WERI-Rb-1 (cell line): ENCODE measurements at regions not wholly inside any gene's neighbourhood (a gene's known extent, or its start where the extent isn't known, plus 50 kb on each side); places are given as distances from the start of the nearest gene placed in this dataset.

Experiments used
- DNase-seq: peaks from one replicate; pipeline ENCODE4 v3.0.0-alpha.2; 2020
- H3K27ac ChIP-seq: fragments of 250-450 bp; sonication (Bioruptor Pico); 2 replicates; pipeline ENCODE4 v1.5.1; 2020; ENCODE audit warnings: mild to moderate bottlenecking, moderate library complexity
- H3K27me3 ChIP-seq: fragments of 250-450 bp; sonication (Bioruptor Pico); 2 replicates; pipeline ENCODE4 v1.5.1; 2021; ENCODE audit warnings: mild to moderate bottlenecking, low read depth, moderate library complexity; ENCODE audit not compliant: insufficient read depth, severe bottlenecking
- H3K36me3 ChIP-seq: fragments of 250-450 bp; sonication (Bioruptor Pico); 2 replicates; pipeline ENCODE4 v1.5.1; 2020; ENCODE audit warnings: mild to moderate bottlenecking, moderate library complexity
- H3K4me3 ChIP-seq: 2 replicates; pipeline ENCODE4 v1.5.1; 2011; ENCODE audit warnings: low read depth, mild to moderate bottlenecking, control low read depth, low read length
- H3K9me3 ChIP-seq: fragments of 250-450 bp; sonication (Bioruptor Pico); 2 replicates; pipeline ENCODE4 v1.5.1; 2021; ENCODE audit warnings: mild to moderate bottlenecking, moderate library complexity; ENCODE audit not compliant: severe bottlenecking
- TF ChIP-seq, protein P1 (sequence below): IDR thresholded peaks from 2 replicates; pipeline ENCODE4 v1.5.1; 2011; ENCODE audit warnings: low read depth, mild to moderate bottlenecking, control low read depth, inconsistent platforms, low read length

DNA sequence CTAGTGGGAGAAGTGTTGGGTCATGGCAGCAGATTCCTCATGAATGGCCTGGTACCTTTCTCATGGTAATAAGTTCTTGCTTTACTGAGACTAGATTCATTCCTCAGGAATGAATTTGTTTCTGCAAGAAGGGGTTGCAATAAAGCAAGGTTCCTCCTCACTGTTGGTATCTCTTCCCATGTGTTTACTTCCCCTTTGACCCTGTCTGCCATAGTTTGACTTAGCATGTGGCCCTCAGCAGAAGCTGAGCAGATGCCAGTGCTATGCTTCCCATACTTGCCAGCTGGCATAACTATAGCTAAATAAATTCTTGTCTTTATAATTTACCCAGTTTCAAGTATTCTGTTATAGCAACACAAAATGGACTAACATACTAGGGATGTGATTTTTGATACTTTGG lies 163.6 kb upstream of the COL8A1 start:
- TF ChIP-seq, protein P1, sequence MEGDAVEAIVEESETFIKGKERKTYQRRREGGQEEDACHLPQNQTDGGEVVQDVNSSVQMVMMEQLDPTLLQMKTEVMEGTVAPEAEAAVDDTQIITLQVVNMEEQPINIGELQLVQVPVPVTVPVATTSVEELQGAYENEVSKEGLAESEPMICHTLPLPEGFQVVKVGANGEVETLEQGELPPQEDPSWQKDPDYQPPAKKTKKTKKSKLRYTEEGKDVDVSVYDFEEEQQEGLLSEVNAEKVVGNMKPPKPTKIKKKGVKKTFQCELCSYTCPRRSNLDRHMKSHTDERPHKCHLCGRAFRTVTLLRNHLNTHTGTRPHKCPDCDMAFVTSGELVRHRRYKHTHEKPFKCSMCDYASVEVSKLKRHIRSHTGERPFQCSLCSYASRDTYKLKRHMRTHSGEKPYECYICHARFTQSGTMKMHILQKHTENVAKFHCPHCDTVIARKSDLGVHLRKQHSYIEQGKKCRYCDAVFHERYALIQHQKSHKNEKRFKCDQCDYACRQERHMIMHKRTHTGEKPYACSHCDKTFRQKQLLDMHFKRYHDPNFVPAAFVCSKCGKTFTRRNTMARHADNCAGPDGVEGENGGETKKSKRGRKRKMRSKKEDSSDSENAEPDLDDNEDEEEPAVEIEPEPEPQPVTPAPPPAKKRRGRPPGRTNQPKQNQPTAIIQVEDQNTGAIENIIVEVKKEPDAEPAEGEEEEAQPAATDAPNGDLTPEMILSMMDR, result no peak
- no peak for DNase-seq
- H3K27me3 ChIP-seq, result no peaks in the 10 kb centered on the region
- H3K4me3 ChIP-seq, result no peak overlapping the region
- no peaks in the 10 kb centered on the region for H3K9me3 ChIP-seq
- H3K36me3 ChIP-seq, result no peaks in the 10 kb centered on the region
- no peak overlapping the region for H3K27ac ChIP-seq

DNA sequence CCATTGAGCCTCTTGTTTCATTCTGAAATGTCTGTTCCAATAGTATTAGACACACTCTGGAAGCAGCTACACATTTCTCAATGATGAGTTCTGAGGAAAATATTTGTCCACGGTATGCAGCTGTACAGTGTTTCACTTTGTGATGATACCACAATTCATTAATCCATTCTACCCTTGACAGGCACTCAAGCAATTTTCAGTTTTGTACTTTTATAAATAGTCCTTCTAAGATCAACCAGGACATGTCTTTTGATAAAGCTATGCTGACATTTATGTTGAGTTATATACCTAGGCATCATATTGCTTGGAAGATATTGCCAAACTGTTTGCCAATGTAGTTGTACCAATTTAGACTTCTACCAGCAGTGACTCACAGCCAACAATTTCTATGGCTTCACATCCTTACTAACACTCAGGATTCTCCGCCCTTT lies 165.1 kb upstream of the COL8A1 start:
- H3K4me3 ChIP-seq, result no peak overlapping the region
- H3K9me3 ChIP-seq, result no peaks in the 10 kb centered on the region
- DNase-seq, result no peak
- no peak overlapping the region for H3K27ac ChIP-seq
- TF ChIP-seq, protein P1, result no peak
- no peaks in the 10 kb centered on the region for H3K27me3 ChIP-seq
- no peaks in the 10 kb centered on the region for H3K36me3 ChIP-seq

GRCh38 chr3:99472385-99472784 lies 166.0 kb upstream of the COL8A1 start:
- H3K27ac ChIP-seq, result no peak overlapping the region
- no peaks in the 10 kb centered on the region for H3K9me3 ChIP-seq
- H3K36me3 ChIP-seq, result no peaks in the 10 kb centered on the region
- H3K4me3 ChIP-seq, result no peak overlapping the region
- DNase-seq, result no peak
- TF ChIP-seq, protein P1, result no peak
- no peaks in the 10 kb centered on the region for H3K27me3 ChIP-seq

DNA sequence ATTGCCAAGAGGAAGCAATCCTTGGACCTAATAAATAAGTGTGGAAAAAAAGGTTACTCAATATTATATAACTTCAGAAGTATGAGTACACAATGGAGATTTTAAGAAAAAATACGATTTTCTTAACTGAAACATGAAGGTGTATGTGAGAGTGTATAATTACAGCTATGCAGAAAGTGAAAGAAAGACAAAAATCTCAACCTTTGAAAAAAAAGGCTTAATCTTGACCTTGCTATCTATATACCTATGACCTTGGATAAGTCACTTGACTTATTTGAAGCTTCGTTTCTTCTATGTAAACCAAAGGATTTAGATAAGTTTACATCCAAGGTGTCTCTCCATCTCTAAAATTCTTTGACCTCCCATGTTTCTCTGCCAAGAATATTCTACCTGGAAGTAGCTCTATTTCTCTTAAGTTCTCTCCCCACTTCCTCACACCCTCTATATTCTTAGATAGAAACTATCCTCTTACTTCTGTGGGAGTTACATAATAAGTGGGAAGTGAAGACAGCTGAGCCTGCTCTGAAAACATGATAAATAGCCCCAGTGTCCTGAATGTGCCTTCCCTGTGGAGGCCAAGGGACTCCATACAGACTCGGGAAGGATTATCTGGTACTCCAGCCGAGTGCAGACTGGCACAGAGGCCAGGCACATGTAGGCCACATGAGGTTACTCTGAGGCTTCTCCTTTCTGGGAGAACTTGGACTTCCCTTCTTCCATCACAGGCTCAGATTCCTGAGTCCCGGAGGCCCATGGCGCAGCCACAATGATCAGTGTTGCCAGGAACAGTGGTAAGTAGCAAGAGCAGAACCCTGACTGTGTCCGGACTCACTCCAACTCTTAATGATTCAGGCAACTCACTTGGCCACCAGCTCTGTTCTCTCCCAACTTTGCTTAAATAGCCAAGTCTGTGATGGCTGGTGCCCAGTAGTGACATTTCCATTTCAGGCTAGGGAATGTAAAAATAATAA lies 166.8 kb upstream of the COL8A1 start:
- DNase-seq, result no peak
- no peak overlapping the region for H3K4me3 ChIP-seq
- H3K9me3 ChIP-seq, result no peaks in the 10 kb centered on the region
- no peaks in the 10 kb centered on the region for H3K36me3 ChIP-seq
- TF ChIP-seq, protein P1, result no peak
- H3K27me3 ChIP-seq, result no peaks in the 10 kb centered on the region
- no peak overlapping the region for H3K27ac ChIP-seq

- no peak overlapping the region for H3K4me3 ChIP-seq
- no peaks in the 10 kb centered on the region for H3K9me3 ChIP-seq
- no peaks in the 10 kb centered on the region for H3K27me3 ChIP-seq
- H3K36me3 ChIP-seq, result no peaks in the 10 kb centered on the region
- TF ChIP-seq, protein P1, result no peak
- H3K27ac ChIP-seq, result no peak overlapping the region
- no peak for DNase-seq
These were observed 167.6 kb upstream of the COL8A1 start for GRCh38 chr3:99470841-99471240.
